Fibroblast of lung (primary cell): ENCODE measurements at regions not wholly inside any gene's neighbourhood (a gene's known extent, or its start where the extent isn't known, plus 50 kb on each side); places are given as distances from the start of the nearest gene placed in this dataset.

Experiments used
- DNase-seq, 2 donors: peaks; one replicate each; pipeline versions ENCODE4 v3.0.0 to v3.0.0-alpha.2; 2010; ENCODE audit warnings: low read depth in 2 of 2
- H2AFZ ChIP-seq: 2 replicates; pipeline ENCODE4 v1.5.1; 2012; ENCODE audit warnings: low read length, control low read depth, inconsistent platforms
- H3K27ac ChIP-seq: 2 replicates; pipeline ENCODE4 v1.5.1; 2011; ENCODE audit warnings: low read length, control low read depth; ENCODE audit not compliant: insufficient read depth
- H3K27me3 ChIP-seq: 2 replicates; pipeline ENCODE4 v1.5.1; 2011; ENCODE audit warnings: mild to moderate bottlenecking, low read length; ENCODE audit not compliant: control insufficient read depth, insufficient read depth
- H3K36me3 ChIP-seq: 2 replicates; pipeline ENCODE4 v1.5.1; 2011; ENCODE audit warnings: low read length; ENCODE audit not compliant: control insufficient read depth, insufficient read depth
- H3K4me1 ChIP-seq: 2 replicates; pipeline ENCODE4 v1.5.1; 2011; ENCODE audit warnings: low read length; ENCODE audit not compliant: control insufficient read depth, insufficient read depth; ENCODE audit errors: extremely low read depth
- H3K4me2 ChIP-seq: 2 replicates; pipeline ENCODE4 v1.5.1; 2011; ENCODE audit warnings: low read length, control low read depth; ENCODE audit not compliant: insufficient read depth; ENCODE audit errors: extremely low read depth
- H3K4me3 ChIP-seq, 4 experiments: fragments of 200-600 bp in 1 of 4; sonication (generic) in 1 of 4; replicated peaks in 1 of 4; 2 replicates each; pipeline ENCODE4 v1.5.1; 2011 to 2016; ENCODE audit warnings: low read length in 4 of 4, low read depth in 3 of 4, mild to moderate bottlenecking in 3 of 4, control low read depth in 2 of 4, inconsistent platforms in 1 of 4, mixed read lengths in 1 of 4; ENCODE audit not compliant: insufficient read depth in 1 of 4; ENCODE audit errors: control extremely low read depth in 1 of 4
- H3K79me2 ChIP-seq: 2 replicates; pipeline ENCODE4 v1.5.1; 2012; ENCODE audit warnings: mild to moderate bottlenecking, low read length, inconsistent platforms; ENCODE audit not compliant: control insufficient read depth, insufficient read depth
- H3K9ac ChIP-seq: 2 replicates; pipeline ENCODE4 v1.5.1; 2011; ENCODE audit warnings: mild to moderate bottlenecking, low read length, control low read depth; ENCODE audit not compliant: insufficient read depth
- H3K9me3 ChIP-seq: 2 replicates; pipeline ENCODE4 v1.5.1; 2012; ENCODE audit warnings: low read depth, low read length; ENCODE audit not compliant: control insufficient read depth, insufficient read depth
- H4K20me1 ChIP-seq: 2 replicates; pipeline ENCODE4 v1.5.1; 2011; ENCODE audit warnings: low read length; ENCODE audit not compliant: control insufficient read depth, insufficient read depth; ENCODE audit errors: extremely low read depth
- EZH2 ChIP-seq: IDR thresholded peaks from 2 replicates; pipeline ENCODE4 v1.5.1; 2012; ENCODE audit warnings: low read length, control low read depth, mild to moderate bottlenecking; ENCODE audit errors: missing control alignments
- TF ChIP-seq, protein P1 (sequence below), 2 donors: IDR thresholded peaks in 1 of 2; conservative IDR thresholded peaks in 1 of 2; 1 replicate in 1 of 2; 2 replicates in 1 of 2; pipeline ENCODE4 v1.5.1; 2011 to 2012; ENCODE audit warnings: low read length in 2 of 2, control low read depth in 1 of 2, inconsistent platforms in 1 of 2, low read depth in 1 of 2, mild to moderate bottlenecking in 1 of 2

- H3K27me3 ChIP-seq = no peaks in the 10 kb centered on the region
- H3K79me2 ChIP-seq = no peaks in the 10 kb centered on the region
- H3K4me2 ChIP-seq = no peak overlapping the region
- H3K9me3 ChIP-seq = no peaks in the 10 kb centered on the region
- TF ChIP-seq EZH2 = no peak
- TF ChIP-seq, protein P1, sequence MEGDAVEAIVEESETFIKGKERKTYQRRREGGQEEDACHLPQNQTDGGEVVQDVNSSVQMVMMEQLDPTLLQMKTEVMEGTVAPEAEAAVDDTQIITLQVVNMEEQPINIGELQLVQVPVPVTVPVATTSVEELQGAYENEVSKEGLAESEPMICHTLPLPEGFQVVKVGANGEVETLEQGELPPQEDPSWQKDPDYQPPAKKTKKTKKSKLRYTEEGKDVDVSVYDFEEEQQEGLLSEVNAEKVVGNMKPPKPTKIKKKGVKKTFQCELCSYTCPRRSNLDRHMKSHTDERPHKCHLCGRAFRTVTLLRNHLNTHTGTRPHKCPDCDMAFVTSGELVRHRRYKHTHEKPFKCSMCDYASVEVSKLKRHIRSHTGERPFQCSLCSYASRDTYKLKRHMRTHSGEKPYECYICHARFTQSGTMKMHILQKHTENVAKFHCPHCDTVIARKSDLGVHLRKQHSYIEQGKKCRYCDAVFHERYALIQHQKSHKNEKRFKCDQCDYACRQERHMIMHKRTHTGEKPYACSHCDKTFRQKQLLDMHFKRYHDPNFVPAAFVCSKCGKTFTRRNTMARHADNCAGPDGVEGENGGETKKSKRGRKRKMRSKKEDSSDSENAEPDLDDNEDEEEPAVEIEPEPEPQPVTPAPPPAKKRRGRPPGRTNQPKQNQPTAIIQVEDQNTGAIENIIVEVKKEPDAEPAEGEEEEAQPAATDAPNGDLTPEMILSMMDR (conservative IDR thresholded peaks at IDR 0.05 in 1 of 2, IDR thresholded peaks at IDR 0.05 in 1 of 2; ENCODE audit: low read depth in 1 of 2, low read length in 2 of 2) = no peak
- no peak overlapping the region for H3K9ac ChIP-seq
- H3K36me3 ChIP-seq = no peaks in the 10 kb centered on the region
- no peak overlapping the region for H3K27ac ChIP-seq
- peaks cover 5% of the 10 kb centered on the region for H3K4me1 ChIP-seq
- no peaks in the 10 kb centered on the region for H4K20me1 ChIP-seq
- DNase-seq = no peak
- no peak overlapping the region for H2AFZ ChIP-seq
- H3K4me3 ChIP-seq = no peak overlapping the region
These were observed 150.3 kb upstream of the ADRA1B start for GRCh38 chr5:159765760-159766517.

DNA sequence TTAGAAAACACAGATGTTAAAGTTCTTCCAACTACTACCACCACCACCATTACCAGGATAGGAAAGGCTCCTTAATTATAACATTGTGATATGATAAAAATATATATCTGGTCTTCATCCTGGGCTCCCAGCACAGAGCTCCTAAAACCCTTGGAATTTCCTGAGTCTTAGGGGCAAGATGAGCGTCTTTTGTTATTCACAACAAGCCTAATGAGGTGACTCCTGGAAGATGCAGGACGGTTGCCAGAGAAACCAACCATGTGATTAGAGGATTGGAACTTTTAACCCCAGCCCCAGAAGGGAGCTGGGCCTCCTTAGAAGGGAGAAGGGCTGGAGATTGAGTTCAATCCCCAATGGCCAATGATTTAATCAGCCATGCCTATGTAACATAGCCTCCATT, 148.0 kb upstream of the ADRA1B start:
- Histone ChIP-seq H3K27me3 (no peaks in the 10 kb centered on the region), H3K4me3 (no peak overlapping the region)
- DNase-seq = no peak

DNA sequence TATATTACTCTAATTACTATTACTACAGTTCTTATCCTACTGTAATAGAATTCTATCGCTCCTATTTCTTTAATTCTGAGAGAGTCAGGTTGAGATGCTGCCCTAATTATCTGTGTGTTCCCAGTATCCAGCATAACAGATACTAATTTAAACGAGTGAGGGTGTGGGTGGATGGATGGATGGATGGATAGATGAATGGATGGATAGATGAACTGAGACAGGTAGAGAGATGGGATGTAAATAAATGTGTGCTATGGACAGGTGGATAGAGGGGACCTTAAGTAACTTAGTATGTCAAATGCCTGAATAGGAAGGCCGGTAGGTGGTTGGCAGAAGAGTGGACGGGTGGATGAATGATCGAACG, 143.6 kb upstream of the ADRA1B start:
- no peaks in the 10 kb centered on the region for H4K20me1 ChIP-seq
- no peak for TF ChIP-seq EZH2
- TF ChIP-seq, protein P1 (conservative IDR thresholded peaks at IDR 0.05 in 1 of 2, IDR thresholded peaks at IDR 0.05 in 1 of 2; ENCODE audit: low read depth in 1 of 2, low read length in 2 of 2) = no peak
- DNase-seq = no peak
- H3K9me3 ChIP-seq = no peaks in the 10 kb centered on the region
- H3K27ac ChIP-seq = peak overlapping the region; percentile 76
- H3K4me3 ChIP-seq = peak overlapping the region in 1 of 4 experiments; percentile 52
- no peaks in the 10 kb centered on the region for H3K27me3 ChIP-seq
- H3K9ac ChIP-seq = peak overlapping the region; percentile 63
- peak overlapping the region; percentile 67 for H2AFZ ChIP-seq
- H3K79me2 ChIP-seq = no peaks in the 10 kb centered on the region
- no peaks in the 10 kb centered on the region for H3K36me3 ChIP-seq
- H3K4me1 ChIP-seq = peaks cover 8% of the 10 kb centered on the region
- peak overlapping the region; percentile 78 for H3K4me2 ChIP-seq

More for the DNA sequence above, 148.0 kb upstream of the ADRA1B start:
- H3K36me3 ChIP-seq = no peaks in the 10 kb centered on the region
- H3K9me3 ChIP-seq = no peaks in the 10 kb centered on the region
- H3K4me1 ChIP-seq = peaks cover 9% of the 10 kb centered on the region
- no peak overlapping the region for H3K9ac ChIP-seq
- no peaks in the 10 kb centered on the region for H4K20me1 ChIP-seq
- H3K4me2 ChIP-seq = no peak overlapping the region
- peak overlapping the region; percentile 4 for H3K27ac ChIP-seq
- no peak overlapping the region for H2AFZ ChIP-seq
- H3K79me2 ChIP-seq = no peaks in the 10 kb centered on the region
- TF ChIP-seq EZH2 = no peak
- TF ChIP-seq, protein P1 (conservative IDR thresholded peaks at IDR 0.05 in 1 of 2, IDR thresholded peaks at IDR 0.05 in 1 of 2; ENCODE audit: low read depth in 1 of 2, low read length in 2 of 2) = no peak
